ENCODE measurements at regions not wholly inside any gene's neighbourhood (a gene's known extent, or its start where the extent isn't known, plus 50 kb on each side); places are given as distances from the start of the nearest gene placed in this dataset.

DNA sequence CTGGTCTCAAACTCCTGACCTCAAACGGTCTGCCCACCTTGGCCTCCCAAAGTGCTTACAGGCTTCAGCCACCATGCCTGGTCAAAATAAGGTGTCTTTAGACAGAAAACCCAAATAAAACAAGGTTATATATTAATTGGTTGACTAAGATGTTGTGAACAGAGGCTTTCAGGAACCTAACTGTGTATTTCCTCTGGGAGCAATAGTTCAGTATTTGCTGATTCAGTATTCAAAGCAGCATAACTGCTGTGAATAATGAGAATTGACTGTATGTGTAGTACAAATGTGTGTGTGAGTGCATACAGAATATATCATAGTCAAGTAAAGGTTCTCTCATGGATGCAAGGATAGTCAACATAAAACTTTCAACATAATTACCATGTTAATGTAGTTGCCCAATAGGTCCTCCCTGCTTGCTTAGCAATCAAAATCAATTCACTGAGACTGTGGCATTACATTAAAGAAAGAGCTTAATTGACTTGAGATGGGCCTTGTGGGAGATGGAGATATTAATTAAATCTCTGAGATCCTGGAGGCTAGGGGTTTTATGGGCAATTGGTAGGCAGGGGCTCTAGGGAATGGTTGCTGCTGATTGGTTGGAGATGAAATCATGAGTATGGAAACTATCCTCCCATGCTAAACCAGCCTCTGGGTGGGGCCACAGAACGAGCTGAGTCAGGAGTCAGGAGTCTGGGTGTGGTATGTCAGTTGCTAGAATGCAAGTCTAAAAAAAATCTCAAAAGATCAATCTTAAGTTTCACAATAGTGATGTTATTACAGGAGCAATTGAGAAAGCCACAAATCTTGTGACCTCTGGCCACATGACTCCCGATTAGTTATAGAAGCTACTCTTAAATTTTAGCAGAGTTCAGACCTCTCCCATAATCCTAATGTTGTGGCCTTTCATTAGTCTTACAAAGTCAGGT, 162.7 kb downstream of the AKR1D1 start:
- no peaks in the 10 kb centered on the region for H3K4me1 ChIP-seq (ENCODE audit: control insufficient read depth, insufficient read depth, low read length)
- H3K9me3 ChIP-seq (replicated peaks; ENCODE audit: control insufficient read depth, insufficient read depth, low read length): no peaks in the 10 kb centered on the region; the same call in 2 of the 3 replicates
- 3% methylated on average over 3 of the region's 3 CpGs for WGBS (ENCODE audit: insufficient coverage, insufficient replicate concordance, low lambda C conversion rate, missing lambda C conversion rate)
- ChIA-PET CTCF (no interaction called here), RAD21 (ENCODE audit: unreplicated experiment) (no interaction called here), POLR2A (no interaction called here), SMC1A (ENCODE audit: uncharacterized antibody, unreplicated experiment) (no interaction called here)
- H4K20me1 ChIP-seq (ENCODE audit: control insufficient read depth, insufficient read depth): no peaks in the 10 kb centered on the region
- H3K4me2 ChIP-seq (ENCODE audit: control insufficient read depth, insufficient read depth): no peak overlapping the region
- no TSS peak for BruUV-seq (replicated peaks)
- ATAC-seq (no peak), FAIRE-seq (no peak), DNase-seq (ENCODE audit: low read depth, low spot score) (no peak)
- no peaks in the 10 kb centered on the region for H3K27me3 ChIP-seq (replicated peaks in 1 of 2; ENCODE audit: control insufficient read depth in 2 of 2, insufficient read depth in 2 of 2, low read length in 1 of 2)
- in situ Hi-C loops (cut with MboI): no loop called here
- intact Hi-C loops (cut with micrococcal nuclease; ENCODE audit: unreplicated experiment): no loop called here
- H3K79me2 ChIP-seq (ENCODE audit: control insufficient read depth, insufficient read depth, low read length): no peaks in the 10 kb centered on the region
- no peaks in the 10 kb centered on the region for H3K36me3 ChIP-seq (ENCODE audit: control insufficient read depth in 2 of 2, insufficient read depth in 2 of 2, low read length in 1 of 2)
- H2AFZ ChIP-seq (ENCODE audit: control insufficient read depth, low read depth, low read length): no peak overlapping the region
- no peak overlapping the region for H3K27ac ChIP-seq (ENCODE audit: control insufficient read depth, insufficient read depth)
- TF ChIP-seq CHD2 (IDR thresholded peaks at IDR 0.05; ENCODE audit: borderline replicate concordance, low read depth, low read length) (no peak), BCL11A (IDR thresholded peaks at IDR 0.05; ENCODE audit: low read depth, low read length) (no peak), NR2C1 (IDR thresholded peaks at IDR 0.05) (no peak)
- no peak overlapping the region for H3K9ac ChIP-seq (ENCODE audit: control insufficient read depth, insufficient read depth, low read length)
- H3K4me3 ChIP-seq: no peak overlapping the region

DNA sequence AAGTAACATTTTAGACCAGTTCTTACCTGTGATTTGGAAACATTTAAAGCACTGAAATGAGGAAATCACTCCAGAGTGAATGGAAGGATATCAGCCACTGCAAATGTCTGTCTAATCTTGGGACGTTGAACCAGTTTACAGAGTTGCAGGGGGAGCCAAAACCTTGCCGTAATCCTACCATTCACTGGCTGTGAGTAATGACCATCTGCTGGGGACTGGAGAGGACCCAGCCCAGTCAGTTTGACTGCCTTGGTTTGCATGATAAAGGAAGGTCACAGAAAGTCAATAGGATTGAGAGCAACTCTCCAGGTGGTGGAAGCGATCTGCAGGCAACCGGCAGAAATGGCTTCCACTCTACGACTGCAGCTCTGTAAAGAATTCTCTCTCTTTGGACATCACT, 167.2 kb downstream of the AKR1D1 start:
- Histone ChIP-seq H3K27me3 (replicated peaks in 1 of 2; ENCODE audit: control insufficient read depth in 2 of 2, insufficient read depth in 2 of 2, low read length in 1 of 2) (no peaks in the 10 kb centered on the region), H2AFZ (ENCODE audit: control insufficient read depth, low read depth, low read length) (no peak overlapping the region), H3K4me3 (no peak overlapping the region), H3K9me3 (replicated peaks; ENCODE audit: control insufficient read depth, insufficient read depth, low read length) (no peaks in the 10 kb centered on the region; the same call in 2 of the 3 replicates), H3K4me2 (ENCODE audit: control insufficient read depth, insufficient read depth) (no peak overlapping the region), H3K36me3 (ENCODE audit: control insufficient read depth in 2 of 2, insufficient read depth in 2 of 2, low read length in 1 of 2) (no peaks in the 10 kb centered on the region), H3K9ac (ENCODE audit: control insufficient read depth, insufficient read depth, low read length) (no peak overlapping the region), H4K20me1 (ENCODE audit: control insufficient read depth, insufficient read depth) (no peaks in the 10 kb centered on the region), H3K79me2 (ENCODE audit: control insufficient read depth, insufficient read depth, low read length) (no peaks in the 10 kb centered on the region), H3K4me1 (ENCODE audit: control insufficient read depth, insufficient read depth, low read length) (no peaks in the 10 kb centered on the region), H3K27ac (ENCODE audit: control insufficient read depth, insufficient read depth) (no peak overlapping the region)
- BruUV-seq (replicated peaks): no TSS peak
- TF ChIP-seq NFYA (IDR thresholded peaks at IDR 0.05; ENCODE audit: borderline replicate concordance, low read depth, low read length): no peak
- TF ChIP-seq NFXL1 (IDR thresholded peaks at IDR 0.05; ENCODE audit: borderline replicate concordance): no peak
- TF ChIP-seq SPI1 (IDR thresholded peaks at IDR 0.05; ENCODE audit: borderline replicate concordance, insufficient read depth, low read depth, low read length): no peak
- 62% methylated on average over 5 of the region's 5 CpGs for WGBS (ENCODE audit: insufficient coverage, insufficient replicate concordance, low lambda C conversion rate, missing lambda C conversion rate)
- FAIRE-seq: no peak
- intact Hi-C loops (cut with micrococcal nuclease; ENCODE audit: unreplicated experiment) (no loop called here), in situ Hi-C loops (cut with MboI) (no loop called here)
- ChIA-PET RAD21 (ENCODE audit: unreplicated experiment) (no interaction called here), CTCF (no interaction called here), POLR2A (no interaction called here), SMC1A (ENCODE audit: uncharacterized antibody, unreplicated experiment) (no interaction called here)
- DNase-seq (ENCODE audit: low read depth, low spot score): no peak
- ATAC-seq: no peak
